GM18508 (cell line): ENCODE measurements at regions not wholly inside any gene's neighbourhood (a gene's known extent, or its start where the extent isn't known, plus 50 kb on each side); places are given as distances from the start of the nearest gene placed in this dataset.

Experiments
- ATAC-seq: cut with Tn5 transposase; IDR thresholded peaks from one replicate; pipeline ENCODE4 v1.9.1; 2021; ENCODE audit warnings: moderate number of reproducible peaks; ENCODE audit not compliant: insufficient read depth, unreplicated experiment

DNA sequence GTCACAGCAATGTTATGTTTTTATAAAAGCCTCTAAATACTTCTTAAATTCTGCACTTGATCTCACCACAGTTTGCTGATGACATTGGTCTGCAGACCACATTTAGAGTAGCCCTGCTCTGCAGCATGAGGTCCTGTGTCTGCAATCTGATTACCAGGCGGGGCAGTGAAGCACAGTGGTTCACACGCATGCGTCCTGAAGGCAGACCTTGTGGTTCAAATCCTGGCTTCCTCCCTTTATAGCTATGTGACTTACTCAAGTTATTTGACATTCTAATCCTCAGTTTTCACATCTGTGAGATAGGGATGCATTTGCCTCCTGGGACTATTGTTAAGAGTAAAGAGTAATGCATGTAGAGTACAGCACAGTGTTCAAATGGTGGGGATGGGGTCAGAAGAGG is 50.3 kb downstream of the BMAL2 start:
- ATAC-seq, result no peak

DNA sequence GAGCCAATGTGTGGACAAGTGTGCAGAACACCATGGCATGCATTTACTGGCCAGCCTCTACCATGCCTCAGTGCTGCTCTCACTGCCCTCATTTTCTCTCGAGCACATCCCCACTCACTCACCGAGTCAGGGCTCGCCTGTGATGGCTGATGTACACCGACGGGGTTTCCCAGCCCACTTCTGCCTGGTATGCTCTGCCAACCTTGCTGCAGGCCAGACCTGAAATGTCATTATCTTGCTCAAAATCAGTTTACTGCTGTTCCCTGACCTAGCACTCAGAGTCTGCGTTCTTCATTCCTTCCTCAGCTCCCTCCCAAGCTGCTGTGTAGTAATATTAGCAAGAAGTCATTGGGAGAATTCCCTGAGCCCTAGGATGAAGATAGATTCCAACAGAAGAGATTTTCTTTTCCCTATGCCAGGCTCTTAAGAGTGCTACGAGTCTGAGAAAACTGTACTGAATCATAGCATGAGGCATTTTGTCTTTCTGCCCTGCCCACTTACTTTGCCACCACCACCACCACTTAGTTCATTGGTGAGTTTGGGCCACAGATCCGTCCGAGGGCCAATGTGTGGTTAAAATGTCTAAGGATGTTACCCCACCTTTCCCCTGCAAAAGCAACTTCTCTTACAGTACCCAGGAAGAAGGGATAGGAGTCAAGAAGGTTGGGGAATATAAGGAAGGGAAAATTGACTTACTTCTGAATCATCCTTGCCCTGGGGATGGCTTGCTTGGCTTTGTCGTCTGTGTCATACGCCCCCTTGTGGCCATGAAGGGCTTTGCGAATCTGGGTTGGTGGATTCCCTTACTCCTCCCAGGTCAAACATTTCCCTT is 51.0 kb downstream of the BMAL2 start:
- ATAC-seq, result no peak

GRCh38 chr12:27384261-27384590 is 51.6 kb downstream of the BMAL2 start:
- no peak for ATAC-seq

GRCh38 chr12:27385766-27386564 is 53.3 kb downstream of the BMAL2 start:
- no peak for ATAC-seq

DNA sequence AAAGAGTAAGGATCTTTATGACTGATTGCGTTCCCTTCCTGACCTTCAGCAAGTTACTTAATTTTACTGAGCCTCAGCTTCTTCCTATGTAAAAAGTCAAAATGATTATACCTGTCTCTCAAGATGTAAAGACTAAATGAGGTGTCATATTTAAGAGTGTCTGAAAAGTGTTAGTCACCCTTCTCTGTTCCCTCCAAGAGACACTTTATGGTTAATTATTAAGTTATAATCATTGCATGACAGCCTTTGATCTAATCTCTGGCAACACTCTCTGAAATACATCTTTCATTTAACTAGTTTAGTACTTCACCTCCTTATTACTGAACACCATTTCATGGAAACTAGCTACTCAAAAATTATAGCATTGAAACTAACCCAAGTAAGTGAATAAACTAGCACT is 54.8 kb downstream of the BMAL2 start:
- peak; percentile 60 for ATAC-seq

- ATAC-seq, result no peak
These were observed 56.0 kb downstream of the BMAL2 start for GRCh38 chr12:27388650-27389049.

- ATAC-seq, result no peak
These were observed 51.9 kb upstream of the SMCO2 start for GRCh38 chr12:27394676-27395075.

GRCh38 chr12:27396216-27396815 is 50.2 kb upstream of the SMCO2 start:
- ATAC-seq, result no peak
